ENCODE measurements at regions not wholly inside any gene's neighbourhood (a gene's known extent, or its start where the extent isn't known, plus 50 kb on each side); places are given as distances from the start of the nearest gene placed in this dataset.

DNA sequence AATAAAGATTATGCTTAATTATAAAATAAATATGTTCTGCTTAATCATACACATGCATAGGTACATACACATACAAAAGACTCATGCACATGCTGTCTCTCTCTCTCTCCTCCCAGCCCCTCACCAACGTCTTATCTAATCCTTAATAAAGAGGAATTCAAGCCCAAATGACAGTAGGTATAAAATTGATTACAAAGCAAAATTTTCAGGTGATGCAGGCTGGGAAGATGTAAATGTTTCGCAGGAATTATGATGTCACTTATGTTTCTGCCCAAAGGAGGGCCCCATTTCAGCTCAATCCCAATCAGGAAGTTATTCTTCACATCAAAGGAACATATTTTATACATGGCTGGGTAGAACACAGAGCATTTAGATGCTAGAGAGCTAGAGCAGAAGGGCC lies 284.6 kb upstream of the ID4 start:
- H3K4me1 Mint-ChIP-seq, result no peaks in the 10 kb centered on the region
- no peak overlapping the region for H3K27ac ChIP-seq (ENCODE audit: low read depth in 1 of 2, low read length in 2 of 2)
- no peak overlapping the region for H3K4me2 ChIP-seq (replicated peaks; ENCODE audit: extremely low read depth, low read length, poor library complexity, severe bottlenecking)
- H3K27me3 Mint-ChIP-seq (ENCODE audit: low read depth in 3 of 3), result no peaks in the 10 kb centered on the region
- WGBS (ENCODE audit: insufficient coverage), result no CpG with 5 or more reads among the region's 2 CpGs
- H2AFZ ChIP-seq (ENCODE audit: insufficient read depth, low read depth, low read length, poor library complexity, severe bottlenecking), result no peak overlapping the region
- H3K9ac ChIP-seq (ENCODE audit: insufficient read depth, low read length, poor library complexity, severe bottlenecking), result no peak overlapping the region
- DNase-seq, result no peak
- H3K4me3 ChIP-seq (replicated peaks in 1 of 3; ENCODE audit: low read depth in 2 of 3, low read length in 3 of 3), result no peak overlapping the region
- no peaks in the 10 kb centered on the region for H3K79me2 ChIP-seq (ENCODE audit: insufficient read depth, low read length)
- H3K4me1 ChIP-seq (ENCODE audit: control insufficient read depth in 1 of 2, insufficient read depth in 2 of 2, low read length in 2 of 2), result no peaks in the 10 kb centered on the region
- no peaks in the 10 kb centered on the region for H3K36me3 ChIP-seq (replicated peaks in 1 of 2; ENCODE audit: control insufficient read depth in 1 of 2, insufficient read depth in 2 of 2, low read length in 2 of 2)
- H3K9me3 Mint-ChIP-seq, result peaks cover 0 to 11% (median 4%) of the 10 kb centered on the region in 7 donors
- no peaks in the 10 kb centered on the region for H3K36me3 Mint-ChIP-seq
- no peak overlapping the region for H3K4me3 Mint-ChIP-seq
- no peak overlapping the region for H3K27ac Mint-ChIP-seq
- no peaks in the 10 kb centered on the region for H3K27me3 ChIP-seq (ENCODE audit: control insufficient read depth in 2 of 2, insufficient read depth in 2 of 2, low read length in 2 of 2)
- intact Hi-C loops (cut with micrococcal nuclease), result no loop called here
- TF ChIP-seq, protein P1, sequence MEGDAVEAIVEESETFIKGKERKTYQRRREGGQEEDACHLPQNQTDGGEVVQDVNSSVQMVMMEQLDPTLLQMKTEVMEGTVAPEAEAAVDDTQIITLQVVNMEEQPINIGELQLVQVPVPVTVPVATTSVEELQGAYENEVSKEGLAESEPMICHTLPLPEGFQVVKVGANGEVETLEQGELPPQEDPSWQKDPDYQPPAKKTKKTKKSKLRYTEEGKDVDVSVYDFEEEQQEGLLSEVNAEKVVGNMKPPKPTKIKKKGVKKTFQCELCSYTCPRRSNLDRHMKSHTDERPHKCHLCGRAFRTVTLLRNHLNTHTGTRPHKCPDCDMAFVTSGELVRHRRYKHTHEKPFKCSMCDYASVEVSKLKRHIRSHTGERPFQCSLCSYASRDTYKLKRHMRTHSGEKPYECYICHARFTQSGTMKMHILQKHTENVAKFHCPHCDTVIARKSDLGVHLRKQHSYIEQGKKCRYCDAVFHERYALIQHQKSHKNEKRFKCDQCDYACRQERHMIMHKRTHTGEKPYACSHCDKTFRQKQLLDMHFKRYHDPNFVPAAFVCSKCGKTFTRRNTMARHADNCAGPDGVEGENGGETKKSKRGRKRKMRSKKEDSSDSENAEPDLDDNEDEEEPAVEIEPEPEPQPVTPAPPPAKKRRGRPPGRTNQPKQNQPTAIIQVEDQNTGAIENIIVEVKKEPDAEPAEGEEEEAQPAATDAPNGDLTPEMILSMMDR (IDR thresholded peaks at IDR 0.05), result no peak
- no peaks in the 10 kb centered on the region for H4K20me1 ChIP-seq (ENCODE audit: insufficient read depth, low read length)
- H3K9me3 ChIP-seq (replicated peaks in 1 of 2; ENCODE audit: control insufficient read depth in 1 of 2, insufficient read depth in 1 of 2, low read length in 2 of 2), result peaks cover 0 to 17% of the 10 kb centered on the region in 2 donors

DNA sequence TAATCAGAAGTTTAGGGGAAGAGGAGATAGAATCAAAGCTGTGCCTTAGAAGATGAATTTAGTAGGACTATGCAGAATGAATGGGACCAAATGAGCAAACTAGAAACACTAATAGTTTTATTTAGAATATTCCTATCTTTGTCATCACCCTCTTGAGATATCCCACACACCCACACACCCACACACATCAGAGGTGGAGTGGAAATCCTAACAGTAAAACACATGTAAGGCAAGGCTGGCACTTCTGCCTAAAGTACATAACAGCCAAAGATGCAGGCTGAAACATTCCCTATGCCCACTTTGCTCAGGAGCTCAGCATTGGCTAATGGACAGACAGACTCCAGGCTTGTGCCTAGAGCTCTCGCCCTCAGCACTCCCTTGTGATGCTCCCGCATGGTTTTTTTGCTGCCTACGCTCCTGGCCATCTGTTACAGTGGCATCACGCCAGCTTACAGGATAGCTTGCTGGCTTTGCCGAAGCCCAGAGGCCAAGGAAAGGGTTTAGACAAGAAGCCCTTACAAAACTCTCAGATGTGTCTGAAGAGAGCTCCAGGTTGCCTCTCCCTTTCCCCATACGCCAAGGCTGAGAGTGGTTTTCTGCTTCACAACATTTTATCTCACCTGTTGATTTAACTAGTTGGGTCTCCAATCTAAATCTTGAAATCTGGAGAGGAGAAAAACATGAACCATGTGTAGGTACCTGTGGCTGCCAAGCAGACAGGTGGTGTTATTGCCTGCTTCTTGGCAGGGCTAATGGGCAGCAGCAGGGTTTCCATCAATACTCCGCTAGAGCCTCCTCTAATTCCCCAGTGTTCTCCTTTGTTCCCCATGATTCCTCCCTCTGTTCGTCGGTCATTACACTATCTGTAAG lies 282.6 kb upstream of the ID4 start:
- Mint-ChIP-seq H3K4me3 (no peak overlapping the region), H3K9me3 (peaks cover 0 to 11% (median 7%) of the 10 kb centered on the region in 7 donors), H3K36me3 (no peaks in the 10 kb centered on the region), H3K27me3 (ENCODE audit: low read depth in 3 of 3) (no peaks in the 10 kb centered on the region), H3K27ac (no peak overlapping the region), H3K4me1 (no peaks in the 10 kb centered on the region)
- no peak overlapping the region for H3K4me2 ChIP-seq (replicated peaks; ENCODE audit: extremely low read depth, low read length, poor library complexity, severe bottlenecking)
- H3K9ac ChIP-seq (ENCODE audit: insufficient read depth, low read length, poor library complexity, severe bottlenecking), result no peak overlapping the region
- H3K4me3 ChIP-seq (replicated peaks in 1 of 3; ENCODE audit: low read depth in 2 of 3, low read length in 3 of 3), result no peak overlapping the region
- H3K36me3 ChIP-seq (replicated peaks in 1 of 2; ENCODE audit: control insufficient read depth in 1 of 2, insufficient read depth in 2 of 2, low read length in 2 of 2), result no peaks in the 10 kb centered on the region
- no peak for DNase-seq
- H3K27ac ChIP-seq (ENCODE audit: low read depth in 1 of 2, low read length in 2 of 2), result no peak overlapping the region
- H3K4me1 ChIP-seq (ENCODE audit: control insufficient read depth in 1 of 2, insufficient read depth in 2 of 2, low read length in 2 of 2), result no peaks in the 10 kb centered on the region
- H2AFZ ChIP-seq (ENCODE audit: insufficient read depth, low read depth, low read length, poor library complexity, severe bottlenecking), result no peak overlapping the region
- no peaks in the 10 kb centered on the region for H3K27me3 ChIP-seq (ENCODE audit: control insufficient read depth in 2 of 2, insufficient read depth in 2 of 2, low read length in 2 of 2)
- H4K20me1 ChIP-seq (ENCODE audit: insufficient read depth, low read length), result no peaks in the 10 kb centered on the region
- 91% methylated on average over 2 of the region's 9 CpGs for WGBS (ENCODE audit: insufficient coverage)
- peaks cover 2 to 17% of the 10 kb centered on the region in 2 donors for H3K9me3 ChIP-seq (replicated peaks in 1 of 2; ENCODE audit: control insufficient read depth in 1 of 2, insufficient read depth in 1 of 2, low read length in 2 of 2)
- TF ChIP-seq, protein P1 (IDR thresholded peaks at IDR 0.05), result no peak
- intact Hi-C loops (cut with micrococcal nuclease), result no loop called here
- no peaks in the 10 kb centered on the region for H3K79me2 ChIP-seq (ENCODE audit: insufficient read depth, low read length)

All from CD14-positive monocyte (primary cell).